ENCODE measurements at regions not wholly inside any gene's neighbourhood (a gene's known extent, or its start where the extent isn't known, plus 50 kb on each side); places are given as distances from the start of the nearest gene placed in this dataset.

DNA sequence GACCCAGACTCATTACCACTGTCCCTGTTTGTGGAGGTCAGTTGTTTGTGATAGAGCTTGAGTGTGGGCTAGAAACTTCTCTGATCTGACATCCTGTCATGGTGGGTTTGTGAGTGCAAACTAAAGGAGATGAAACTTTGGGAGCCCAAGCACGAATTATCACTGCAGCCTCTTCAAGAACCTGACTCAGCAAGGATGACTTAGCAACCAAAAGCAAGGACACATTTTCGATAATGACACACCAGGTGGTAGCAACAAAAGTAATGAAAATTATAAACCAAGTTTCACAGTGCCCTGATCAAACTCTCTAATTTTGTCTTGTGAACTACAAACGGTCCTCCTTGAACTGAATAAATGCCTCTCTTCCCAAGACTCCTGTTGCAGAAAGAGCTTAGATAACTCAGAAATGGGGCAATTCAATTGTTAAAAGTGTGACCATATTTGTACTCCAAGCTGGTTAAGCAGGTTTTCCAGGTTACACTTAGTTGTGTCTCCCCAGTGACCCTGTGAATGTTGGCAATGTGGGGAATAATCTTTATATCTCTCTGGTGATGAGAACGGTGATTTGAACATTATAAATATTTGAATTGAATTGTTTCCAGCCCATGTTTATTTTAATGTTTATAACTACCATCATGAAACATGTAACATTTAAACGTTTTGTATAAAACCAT is 52.6 kb upstream of the ATP8A1 start:
- Histone ChIP-seq H3K27ac (no peak overlapping the region), H3K4me3 (no peak overlapping the region), H3K27me3 (peaks cover 0 to 7% (median 0%) of the 10 kb centered on the region in 7 donors), H3K4me1 (no peaks in the 10 kb centered on the region), H3K36me3 (no peaks in the 10 kb centered on the region), H3K9me3 (no peaks in the 10 kb centered on the region)
- WGBS, 2 donors, result 68 to 77% methylated on average over 5 of the region's 5 CpGs
- TF ChIP-seq, protein P1, sequence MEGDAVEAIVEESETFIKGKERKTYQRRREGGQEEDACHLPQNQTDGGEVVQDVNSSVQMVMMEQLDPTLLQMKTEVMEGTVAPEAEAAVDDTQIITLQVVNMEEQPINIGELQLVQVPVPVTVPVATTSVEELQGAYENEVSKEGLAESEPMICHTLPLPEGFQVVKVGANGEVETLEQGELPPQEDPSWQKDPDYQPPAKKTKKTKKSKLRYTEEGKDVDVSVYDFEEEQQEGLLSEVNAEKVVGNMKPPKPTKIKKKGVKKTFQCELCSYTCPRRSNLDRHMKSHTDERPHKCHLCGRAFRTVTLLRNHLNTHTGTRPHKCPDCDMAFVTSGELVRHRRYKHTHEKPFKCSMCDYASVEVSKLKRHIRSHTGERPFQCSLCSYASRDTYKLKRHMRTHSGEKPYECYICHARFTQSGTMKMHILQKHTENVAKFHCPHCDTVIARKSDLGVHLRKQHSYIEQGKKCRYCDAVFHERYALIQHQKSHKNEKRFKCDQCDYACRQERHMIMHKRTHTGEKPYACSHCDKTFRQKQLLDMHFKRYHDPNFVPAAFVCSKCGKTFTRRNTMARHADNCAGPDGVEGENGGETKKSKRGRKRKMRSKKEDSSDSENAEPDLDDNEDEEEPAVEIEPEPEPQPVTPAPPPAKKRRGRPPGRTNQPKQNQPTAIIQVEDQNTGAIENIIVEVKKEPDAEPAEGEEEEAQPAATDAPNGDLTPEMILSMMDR (IDR thresholded peaks at IDR 0.05), result no peak
- ATAC-seq (no peak), DNase-seq (no peak)
- intact Hi-C loops (cut with DNase I), result no loop called here

DNA sequence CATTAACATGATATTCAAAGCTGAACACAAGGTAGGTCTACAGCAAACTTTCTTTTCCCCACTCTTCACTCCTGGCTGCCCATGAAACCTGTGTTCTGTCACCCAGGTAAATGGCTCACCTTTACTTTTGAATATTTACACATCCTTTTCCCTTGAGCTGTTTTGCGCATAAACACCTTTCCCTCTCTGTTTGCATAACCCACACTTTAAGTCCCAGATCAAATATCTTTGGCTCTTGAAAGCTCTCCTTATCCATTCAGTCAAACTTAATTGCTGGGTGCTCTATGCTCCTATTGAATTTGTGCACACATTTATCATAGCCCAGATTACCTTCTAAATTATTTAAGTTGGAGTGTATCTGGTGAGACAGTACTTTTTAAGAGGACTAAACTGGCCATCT is 51.7 kb upstream of the ATP8A1 start:
- DNase-seq, result no peak
- intact Hi-C loops (cut with DNase I), result no loop called here
- Histone ChIP-seq H3K27me3 (peaks cover 0 to 7% (median 0%) of the 10 kb centered on the region in 7 donors), H3K4me3 (no peak overlapping the region), H3K36me3 (no peaks in the 10 kb centered on the region), H3K4me1 (no peaks in the 10 kb centered on the region), H3K9me3 (no peaks in the 10 kb centered on the region), H3K27ac (no peak overlapping the region)
- 95 to 100% methylated on average over 1 of the region's 1 CpG for WGBS, 2 donors
- TF ChIP-seq, protein P1 (IDR thresholded peaks at IDR 0.05), result no peak
- no peak for ATAC-seq
